OCI-LY3 (cell line): ENCODE measurements at regions not wholly inside any gene's neighbourhood (a gene's known extent, or its start where the extent isn't known, plus 50 kb on each side); places are given as distances from the start of the nearest gene placed in this dataset.

Experiments used
- CTCF ChIP-seq: fragments of 200-600, 300-600 bp; sonication (generic); IDR thresholded peaks from 2 replicates; pipeline ENCODE4 v1.5.1; 2014; ENCODE audit warnings: antibody characterized with exemption, low read length, low read depth
- EZH2phosphoT487 ChIP-seq: fragments of 200-600 bp; shearing (Covaris generic); IDR thresholded peaks from 2 replicates; pipeline ENCODE4 v1.6.1; 2018; ENCODE audit warnings: antibody characterized with exemption, mixed run types, low read depth

GRCh38 chr11:34809191-34810106, 106.7 kb downstream of the APIP start:
- TF ChIP-seq CTCF (no peak), EZH2phosphoT487 (no peak)
